ENCODE measurements at regions not wholly inside any gene's neighbourhood (a gene's known extent, or its start where the extent isn't known, plus 50 kb on each side); places are given as distances from the start of the nearest gene placed in this dataset.

DNA sequence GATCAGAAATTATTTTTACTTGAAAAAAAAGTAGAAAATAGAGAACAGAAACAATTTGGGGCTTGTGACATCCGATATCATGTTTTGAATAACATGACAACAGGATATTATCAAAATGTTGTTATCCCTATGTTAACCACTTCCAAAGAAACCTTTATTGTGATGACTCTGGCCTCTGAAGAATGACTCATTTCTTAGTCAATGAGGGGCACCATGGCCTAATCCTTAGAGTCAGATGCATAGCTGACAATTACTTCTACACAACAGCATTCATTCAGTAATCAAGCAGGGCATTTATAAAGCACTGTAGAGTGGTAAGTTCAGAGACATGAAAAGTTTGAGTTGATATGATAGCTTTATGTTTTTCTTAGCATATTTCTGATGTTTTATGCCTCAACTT, 703.0 kb downstream of the RNF144A start:
- no peak overlapping the region for H3K4me3 ChIP-seq (ENCODE audit: low read depth in 1 of 2, low read length in 1 of 2)
- TF ChIP-seq, protein P1, sequence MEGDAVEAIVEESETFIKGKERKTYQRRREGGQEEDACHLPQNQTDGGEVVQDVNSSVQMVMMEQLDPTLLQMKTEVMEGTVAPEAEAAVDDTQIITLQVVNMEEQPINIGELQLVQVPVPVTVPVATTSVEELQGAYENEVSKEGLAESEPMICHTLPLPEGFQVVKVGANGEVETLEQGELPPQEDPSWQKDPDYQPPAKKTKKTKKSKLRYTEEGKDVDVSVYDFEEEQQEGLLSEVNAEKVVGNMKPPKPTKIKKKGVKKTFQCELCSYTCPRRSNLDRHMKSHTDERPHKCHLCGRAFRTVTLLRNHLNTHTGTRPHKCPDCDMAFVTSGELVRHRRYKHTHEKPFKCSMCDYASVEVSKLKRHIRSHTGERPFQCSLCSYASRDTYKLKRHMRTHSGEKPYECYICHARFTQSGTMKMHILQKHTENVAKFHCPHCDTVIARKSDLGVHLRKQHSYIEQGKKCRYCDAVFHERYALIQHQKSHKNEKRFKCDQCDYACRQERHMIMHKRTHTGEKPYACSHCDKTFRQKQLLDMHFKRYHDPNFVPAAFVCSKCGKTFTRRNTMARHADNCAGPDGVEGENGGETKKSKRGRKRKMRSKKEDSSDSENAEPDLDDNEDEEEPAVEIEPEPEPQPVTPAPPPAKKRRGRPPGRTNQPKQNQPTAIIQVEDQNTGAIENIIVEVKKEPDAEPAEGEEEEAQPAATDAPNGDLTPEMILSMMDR (IDR thresholded peaks at IDR 0.05): no peak

DNA sequence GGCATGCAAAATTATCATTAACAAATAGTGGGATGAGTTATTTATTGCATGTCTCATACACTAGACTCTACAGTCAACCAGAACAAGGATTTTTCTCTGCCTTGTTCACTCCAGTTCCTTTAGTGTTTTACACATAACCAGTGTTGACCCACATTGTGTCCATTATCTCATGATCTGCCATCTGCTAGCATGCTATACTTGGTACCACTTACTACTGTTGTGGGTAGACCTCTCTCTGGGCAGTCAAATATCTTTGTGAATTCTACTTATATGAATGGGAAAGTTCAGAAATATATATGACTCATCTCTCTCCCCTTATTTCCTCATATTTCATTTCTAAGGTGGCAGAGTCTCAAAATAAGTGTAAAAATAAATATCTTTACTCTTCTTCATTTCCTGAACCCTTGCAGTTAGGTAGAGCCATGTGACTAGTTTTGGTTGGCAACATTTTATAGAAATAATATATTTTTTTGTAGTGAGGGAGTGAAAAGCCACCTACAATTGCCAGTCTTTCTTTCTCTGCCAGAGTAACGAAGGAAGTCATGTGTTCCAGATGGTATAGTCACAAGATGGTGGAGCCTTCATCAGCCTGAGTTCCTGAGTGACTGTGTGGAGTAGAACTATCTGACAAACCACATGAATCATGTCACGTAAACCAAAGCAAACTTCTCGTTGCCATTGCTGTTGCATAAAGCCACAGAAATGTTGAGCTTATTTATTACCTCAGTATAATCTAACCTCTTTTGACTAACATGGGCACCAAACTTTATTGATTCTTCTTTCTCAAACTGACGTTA, 704.0 kb downstream of the RNF144A start:
- TF ChIP-seq, protein P1 (IDR thresholded peaks at IDR 0.05): no peak
- no peak overlapping the region for H3K27ac ChIP-seq
- H3K9me3 ChIP-seq: no peaks in the 10 kb centered on the region
- peaks cover 7% of the 10 kb centered on the region for H3K27me3 ChIP-seq
- no peaks in the 10 kb centered on the region for H3K36me3 ChIP-seq
- no peak overlapping the region for H3K4me3 ChIP-seq (ENCODE audit: low read depth in 1 of 2, low read length in 1 of 2)
- H3K4me1 ChIP-seq (ENCODE audit: control insufficient read depth in 1 of 2, insufficient read depth in 1 of 2, low read depth in 1 of 2, low read length in 1 of 2): no peaks in the 10 kb centered on the region

More for the DNA sequence above, 703.0 kb downstream of the RNF144A start:
- Histone ChIP-seq H3K36me3 (no peaks in the 10 kb centered on the region), H3K27me3 (peaks cover 7% of the 10 kb centered on the region), H3K4me1 (ENCODE audit: control insufficient read depth in 1 of 2, insufficient read depth in 1 of 2, low read depth in 1 of 2, low read length in 1 of 2) (no peaks in the 10 kb centered on the region), H3K27ac (no peak overlapping the region), H3K9me3 (no peaks in the 10 kb centered on the region)

DNA sequence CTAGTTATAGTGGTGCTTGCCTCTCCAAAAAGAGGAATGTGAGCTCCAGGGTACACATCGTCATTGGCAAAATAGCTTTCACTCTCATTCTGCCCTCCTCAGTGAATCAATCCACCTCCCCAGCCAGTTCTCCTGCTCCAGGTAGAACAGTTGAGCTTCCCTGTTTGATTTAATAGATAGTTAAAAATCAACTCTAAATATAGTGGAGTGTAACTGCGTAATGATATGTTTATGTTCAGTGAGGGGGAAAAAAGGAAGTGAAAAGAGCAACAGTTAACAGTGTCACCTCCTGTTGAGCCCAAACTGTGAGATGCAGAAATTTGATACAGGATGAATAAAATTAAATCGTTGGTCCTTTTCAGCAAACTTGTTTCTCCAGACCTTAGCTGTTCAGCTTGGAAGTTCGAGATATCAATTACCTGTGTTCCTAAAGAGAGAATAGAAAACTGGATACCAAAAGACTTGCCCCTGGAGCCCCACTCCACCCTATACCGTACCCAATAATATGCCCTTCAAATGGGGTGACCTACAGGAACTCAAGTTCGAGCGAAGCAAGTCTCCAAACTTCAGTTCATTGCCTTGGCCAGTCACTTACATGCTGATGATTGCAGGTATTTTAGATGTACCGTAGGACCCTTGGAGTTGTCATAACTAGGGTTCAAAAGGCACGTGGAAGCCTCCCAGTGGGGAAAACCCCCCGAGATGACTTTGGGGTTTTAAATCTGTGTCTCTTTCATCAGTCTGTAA, 708.4 kb downstream of the RNF144A start:
- no peaks in the 10 kb centered on the region for H3K36me3 ChIP-seq
- H3K27ac ChIP-seq: no peak overlapping the region
- H3K4me1 ChIP-seq (ENCODE audit: control insufficient read depth in 1 of 2, insufficient read depth in 1 of 2, low read depth in 1 of 2, low read length in 1 of 2): no peaks in the 10 kb centered on the region
- no peaks in the 10 kb centered on the region for H3K27me3 ChIP-seq
- no peak overlapping the region for H3K4me3 ChIP-seq (ENCODE audit: low read depth in 1 of 2, low read length in 1 of 2)
- TF ChIP-seq, protein P1 (IDR thresholded peaks at IDR 0.05): no peak
- H3K9me3 ChIP-seq: no peaks in the 10 kb centered on the region

DNA sequence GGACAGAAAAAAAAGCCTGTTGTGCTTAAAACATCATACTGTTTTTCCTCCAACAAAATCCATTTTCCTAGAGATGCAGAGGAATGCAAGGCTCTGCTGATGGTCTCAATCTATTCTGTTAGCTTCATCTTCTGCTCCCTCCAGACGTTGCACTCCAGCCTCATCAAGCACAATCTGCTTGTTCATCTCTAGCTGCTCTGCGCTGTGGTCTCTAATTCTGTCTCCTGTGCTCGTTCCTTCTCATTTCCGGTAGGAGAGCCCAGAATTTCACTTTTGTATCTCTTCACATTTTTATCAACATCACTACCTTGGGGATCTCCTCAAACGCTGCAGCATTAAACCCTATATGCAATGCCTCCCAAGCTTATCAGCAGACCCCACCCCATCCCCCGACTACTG, 708.9 kb downstream of the RNF144A start:
- TF ChIP-seq, protein P1 (IDR thresholded peaks at IDR 0.05): no peak
- no peaks in the 10 kb centered on the region for H3K9me3 ChIP-seq
- no peak overlapping the region for H3K27ac ChIP-seq
- no peak overlapping the region for H3K4me3 ChIP-seq (ENCODE audit: low read depth in 1 of 2, low read length in 1 of 2)
- no peaks in the 10 kb centered on the region for H3K4me1 ChIP-seq (ENCODE audit: control insufficient read depth in 1 of 2, insufficient read depth in 1 of 2, low read depth in 1 of 2, low read length in 1 of 2)
- H3K36me3 ChIP-seq: no peaks in the 10 kb centered on the region
- H3K27me3 ChIP-seq: no peaks in the 10 kb centered on the region

DNA sequence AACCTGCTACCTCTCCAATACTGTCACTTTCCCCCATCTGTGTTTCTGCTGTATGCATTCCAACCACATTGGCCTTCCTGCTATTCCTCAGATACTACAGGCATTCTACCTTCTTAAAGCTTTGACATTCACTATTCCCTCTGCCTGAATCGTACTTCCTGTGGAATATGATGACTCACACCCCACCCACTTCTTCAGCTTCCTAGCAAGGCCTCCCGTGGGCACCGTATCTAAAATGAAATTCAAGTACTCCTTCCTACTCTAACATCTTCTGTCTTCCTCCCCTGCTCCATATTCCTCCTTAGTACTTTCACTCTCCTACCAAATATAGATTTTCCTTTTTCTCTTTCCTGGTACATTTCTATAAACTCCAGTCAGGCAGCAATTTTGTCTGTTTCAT, 710.4 kb downstream of the RNF144A start:
- H3K27ac ChIP-seq: no peak overlapping the region
- no peaks in the 10 kb centered on the region for H3K4me1 ChIP-seq (ENCODE audit: control insufficient read depth in 1 of 2, insufficient read depth in 1 of 2, low read depth in 1 of 2, low read length in 1 of 2)
- no peak overlapping the region for H3K4me3 ChIP-seq (ENCODE audit: low read depth in 1 of 2, low read length in 1 of 2)
- no peaks in the 10 kb centered on the region for H3K36me3 ChIP-seq
- no peaks in the 10 kb centered on the region for H3K27me3 ChIP-seq
- no peaks in the 10 kb centered on the region for H3K9me3 ChIP-seq
- TF ChIP-seq, protein P1 (IDR thresholded peaks at IDR 0.05): no peak
